GM18858 (cell line): ENCODE measurements at regions not wholly inside any gene's neighbourhood (a gene's known extent, or its start where the extent isn't known, plus 50 kb on each side); places are given as distances from the start of the nearest gene placed in this dataset.

ENCODE experiments used
- ATAC-seq: cut with Tn5 transposase; IDR thresholded peaks from one replicate; pipeline ENCODE4 v1.9.1; 2021; ENCODE audit not compliant: unreplicated experiment

DNA sequence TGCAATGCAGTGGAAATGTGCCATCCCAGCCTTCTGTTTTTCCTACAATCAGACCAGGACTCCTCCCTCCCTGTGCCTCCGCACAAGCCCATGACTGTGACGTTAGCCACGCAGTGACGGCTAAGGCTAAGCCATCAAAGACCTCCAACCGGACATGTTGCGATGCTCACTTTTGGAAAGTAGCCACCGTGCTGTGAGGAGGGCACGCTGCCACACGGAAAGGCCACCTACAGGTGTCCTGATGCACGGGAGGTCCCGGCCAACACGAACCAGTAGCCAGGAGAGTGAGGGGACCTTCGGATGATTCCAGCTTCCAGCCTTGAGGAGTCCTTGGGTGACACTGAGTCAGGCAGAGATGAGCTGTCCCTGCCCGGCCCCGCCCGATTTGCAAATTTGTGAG, 53.9 kb downstream of the FOXL1 start:
- no peak for ATAC-seq

DNA sequence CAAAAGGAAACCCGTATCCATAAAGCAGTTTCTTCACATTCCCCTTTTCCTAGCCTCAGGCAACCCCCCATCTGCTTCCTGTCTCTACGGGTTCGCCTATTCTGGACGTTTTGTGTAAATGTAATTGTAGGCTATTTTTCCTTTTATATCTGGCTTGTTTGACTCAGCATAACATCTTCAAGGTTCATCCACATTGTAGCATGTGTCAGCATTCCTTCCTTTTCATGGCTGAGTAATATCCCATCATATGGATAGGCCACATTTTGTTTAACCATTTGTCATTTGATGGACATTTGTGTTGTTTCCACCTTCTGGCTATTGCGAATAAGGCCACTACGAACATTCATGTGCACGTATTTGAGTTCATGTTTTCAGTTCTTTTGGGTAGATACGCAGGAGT, 54.6 kb downstream of the FOXL1 start:
- ATAC-seq = no peak

DNA sequence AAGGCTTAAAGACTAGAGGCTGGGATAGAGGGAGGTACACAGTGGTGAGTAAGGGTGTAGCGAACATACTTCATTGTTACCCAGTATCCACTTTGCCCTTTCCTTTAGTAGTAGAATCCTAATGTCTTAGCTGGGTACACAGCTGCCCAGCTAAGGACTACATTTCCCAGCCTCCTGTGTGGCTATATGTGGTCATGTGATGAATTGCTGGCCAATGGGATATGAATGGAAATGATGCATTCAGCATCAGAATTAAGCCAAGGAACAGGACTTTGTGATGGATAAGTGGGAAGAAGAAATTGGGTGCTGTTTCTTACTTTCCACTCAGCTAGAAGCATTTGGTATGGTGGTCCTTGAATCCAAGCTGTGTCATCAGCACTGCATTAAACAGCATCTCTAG, 55.9 kb downstream of the FOXL1 start:
- ATAC-seq = no peak

DNA sequence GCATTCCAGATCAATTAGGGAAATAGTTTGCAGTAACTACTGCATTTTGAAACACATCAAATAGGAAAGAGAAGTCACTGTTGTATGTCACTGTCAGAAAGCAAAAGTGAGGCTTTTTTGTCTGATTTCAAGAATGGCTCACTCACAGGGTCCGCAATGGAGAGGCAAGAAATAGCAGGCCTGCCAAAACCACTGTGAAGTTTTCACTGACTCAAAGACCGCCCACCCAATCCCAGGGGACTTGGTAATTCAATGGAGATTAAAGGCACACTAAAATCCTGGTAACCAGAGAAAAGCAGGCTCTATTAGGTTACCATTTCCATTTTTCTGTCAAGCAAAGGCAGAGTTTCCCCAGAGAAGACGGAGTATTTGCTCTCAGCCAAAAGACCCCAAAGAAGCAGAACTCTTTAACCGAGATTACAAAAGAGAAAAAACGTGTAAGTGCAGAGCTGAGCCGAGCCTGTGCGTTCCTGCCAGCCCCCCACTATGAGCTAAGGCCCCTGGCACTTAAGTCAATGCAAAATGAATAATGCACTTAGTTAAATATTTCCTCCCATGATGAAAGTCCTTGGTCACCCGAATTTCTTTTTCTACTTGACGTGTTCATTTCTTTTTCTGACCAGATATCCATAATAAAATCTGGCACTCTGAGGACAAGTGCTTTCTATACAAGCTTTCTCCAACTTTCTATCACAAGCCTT, 57.0 kb downstream of the FOXL1 start:
- ATAC-seq = no peak

DNA sequence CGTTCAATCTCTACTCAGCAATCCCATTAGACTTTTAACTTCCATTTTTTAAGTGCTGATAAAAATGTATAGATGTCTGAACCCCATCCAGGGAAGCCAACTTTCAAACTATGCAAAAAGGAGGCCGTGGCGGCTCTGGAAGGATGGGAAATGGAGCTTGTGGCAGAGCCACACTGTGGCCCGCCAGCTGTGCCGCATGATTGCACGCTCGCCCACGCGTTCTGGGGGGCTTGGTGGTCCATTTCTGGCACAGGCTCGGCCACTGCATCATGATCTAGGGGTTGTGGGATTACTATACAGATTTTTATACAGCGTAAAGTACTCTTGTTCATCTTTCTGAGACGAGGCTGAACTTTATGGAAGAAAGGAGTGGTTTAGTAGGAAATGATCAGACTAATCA, 57.6 kb downstream of the FOXL1 start:
- ATAC-seq = no peak

DNA sequence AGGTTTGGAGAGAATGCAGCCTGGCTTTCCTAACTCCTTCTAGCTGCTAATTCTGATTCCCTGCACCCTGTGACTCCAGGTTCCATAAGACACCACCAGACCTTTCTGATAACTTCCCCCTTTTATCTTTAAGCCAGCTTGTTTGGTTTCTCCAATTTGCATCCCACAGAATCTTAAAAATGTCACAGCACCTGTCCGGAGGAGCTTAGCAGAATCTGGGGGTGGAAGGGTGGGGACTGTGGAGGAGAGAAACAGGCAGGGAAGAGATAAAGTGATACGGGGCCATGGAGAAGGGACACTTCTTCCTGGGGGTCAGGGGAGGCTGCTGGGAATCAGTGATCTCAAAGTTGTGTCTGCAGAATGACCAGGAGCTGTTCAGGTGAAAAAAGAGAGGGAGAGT, 59.4 kb downstream of the FOXL1 start:
- no peak for ATAC-seq

DNA sequence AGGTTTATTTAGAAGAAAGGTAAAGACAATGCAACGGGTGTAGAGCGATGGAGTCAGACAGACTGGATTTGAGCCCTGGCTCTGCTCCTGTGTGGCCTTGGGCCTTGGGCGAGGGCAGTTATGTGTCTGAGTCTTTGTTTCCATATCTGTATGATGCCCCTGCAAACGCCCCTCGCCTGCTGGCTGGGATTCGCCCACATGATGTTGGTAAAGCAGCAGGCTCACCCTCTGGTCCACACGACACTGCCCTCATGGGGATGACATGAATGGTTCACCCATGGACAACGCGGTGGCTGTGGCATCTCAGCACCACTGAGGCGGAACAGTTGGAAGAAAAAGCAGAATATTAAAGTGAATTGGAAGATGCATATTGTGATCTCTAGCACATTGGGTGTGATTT, 60.3 kb downstream of the FOXL1 start:
- no peak for ATAC-seq

DNA sequence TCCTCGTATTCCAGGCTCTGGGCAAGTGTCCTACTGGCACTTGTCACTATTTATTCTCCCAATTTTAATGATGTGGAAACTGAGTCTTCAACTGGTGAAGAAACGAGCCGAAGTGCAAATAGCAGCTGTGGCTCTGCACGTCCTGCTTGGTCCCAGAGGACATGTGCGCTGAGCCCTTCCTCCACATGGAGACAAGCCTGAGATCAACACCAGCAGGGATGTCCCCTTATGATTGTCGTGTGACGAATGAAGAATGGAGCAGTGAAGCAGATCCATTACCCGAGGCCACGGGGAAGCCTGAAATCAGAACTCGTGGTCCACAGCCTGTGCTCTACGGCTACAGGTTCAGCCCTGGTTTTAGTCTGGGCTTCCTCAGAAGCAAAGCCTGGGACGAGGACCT, 61.0 kb downstream of the FOXL1 start:
- no peak for ATAC-seq

DNA sequence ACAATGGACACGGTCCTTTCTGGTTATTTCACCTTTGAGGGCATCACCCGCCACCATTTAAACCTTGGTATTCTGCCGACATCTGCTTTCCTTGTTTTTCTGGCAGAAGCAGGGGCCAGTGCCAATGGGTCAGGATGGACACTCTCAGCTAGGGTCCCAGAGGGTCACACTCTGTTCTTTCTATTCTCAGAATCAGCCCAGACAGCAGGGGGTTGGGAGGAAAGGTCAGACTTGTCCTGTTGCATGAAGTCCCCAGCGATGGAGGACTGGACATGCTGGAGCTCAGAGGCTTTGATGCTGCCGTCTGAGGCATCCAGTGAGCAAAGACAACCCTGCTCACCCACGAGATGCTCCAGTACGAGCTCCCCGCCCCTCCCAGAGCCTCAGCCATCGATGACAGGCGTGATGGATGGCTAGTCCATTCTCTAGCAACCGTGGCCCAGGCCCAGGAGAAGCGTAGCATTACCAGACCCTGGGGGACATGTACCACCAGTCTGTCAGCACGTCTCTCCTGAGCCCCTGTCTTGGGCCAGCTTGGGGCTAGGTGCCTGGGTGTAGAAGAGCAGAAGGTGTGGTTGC, 62.0 kb downstream of the FOXL1 start:
- ATAC-seq = no peak

DNA sequence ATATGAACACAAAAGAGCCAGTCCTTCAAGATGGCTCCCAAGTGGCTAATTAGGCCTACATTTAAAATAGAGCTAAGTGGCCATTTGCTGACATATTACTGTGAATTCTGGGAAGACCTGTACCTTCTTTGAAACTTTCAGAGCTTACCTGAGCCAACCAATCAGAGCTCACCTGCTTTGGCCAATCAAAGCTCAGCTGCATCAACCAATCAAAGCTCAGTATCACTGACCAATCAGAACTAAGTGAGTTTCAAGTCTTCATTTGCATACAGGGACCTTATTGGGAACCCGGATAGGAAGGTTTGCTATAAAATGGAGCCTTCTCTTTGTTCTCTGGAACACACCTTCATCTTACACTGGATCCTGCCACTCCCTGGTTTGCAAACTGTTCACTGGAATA, 63.7 kb downstream of the FOXL1 start:
- ATAC-seq = no peak

DNA sequence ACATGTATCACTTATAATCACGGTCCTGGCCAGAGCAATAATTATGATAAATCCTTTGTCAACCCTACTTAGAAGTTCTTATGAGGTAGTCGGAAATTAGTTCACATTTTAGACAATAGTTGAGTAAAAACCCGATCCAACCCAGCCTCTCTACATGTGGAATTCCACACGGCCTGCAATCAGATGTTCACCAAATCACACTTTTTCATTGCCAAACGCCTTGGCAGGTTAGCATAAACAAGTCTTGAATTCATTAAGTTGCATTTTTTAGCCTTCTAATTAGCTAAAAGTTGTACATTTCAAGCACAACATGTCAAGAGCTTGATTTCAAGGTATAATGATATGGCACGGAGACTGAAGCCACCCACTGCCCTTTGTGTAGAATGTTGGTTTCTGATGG, 65.3 kb downstream of the FOXL1 start:
- ATAC-seq = no peak

DNA sequence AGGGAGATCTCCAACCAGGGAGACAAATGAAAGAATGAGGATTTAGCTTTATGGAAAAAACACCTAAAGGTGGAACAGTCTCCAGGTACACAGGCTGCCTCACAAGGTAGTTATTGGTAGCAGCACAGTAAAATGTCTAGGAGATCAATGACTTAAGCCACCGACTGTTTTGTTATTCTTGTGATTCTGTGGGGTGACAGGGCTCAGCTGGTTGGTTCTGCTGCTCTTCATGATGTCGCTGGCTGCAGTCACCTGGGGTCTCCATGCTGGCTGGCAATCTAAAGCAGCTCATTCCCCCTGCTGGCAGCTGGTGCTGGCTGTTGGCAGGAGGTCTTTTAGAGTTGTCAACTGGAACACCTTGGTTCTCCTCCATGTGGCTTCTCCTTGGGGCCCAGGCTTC, 69.2 kb downstream of the FOXL1 start:
- no peak for ATAC-seq

DNA sequence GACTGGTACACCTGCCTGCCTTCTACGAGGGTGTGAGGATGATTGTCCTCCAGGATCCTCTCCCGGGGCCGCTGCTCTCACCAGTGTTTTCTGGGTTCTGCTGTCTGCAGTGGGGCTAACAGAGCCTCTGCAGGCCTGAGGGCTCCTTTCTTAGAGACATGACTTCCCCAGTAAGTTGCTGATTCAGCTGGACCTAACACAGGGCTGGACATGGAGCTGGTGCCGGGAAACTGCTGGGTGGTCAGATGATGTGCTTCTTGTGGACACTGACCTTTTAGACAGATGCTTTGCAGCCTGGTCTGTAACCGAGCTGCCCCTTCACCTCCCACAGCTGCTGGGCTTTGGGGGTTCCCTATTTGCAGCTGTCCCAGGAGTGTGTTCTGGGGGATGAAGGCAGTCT, 71.5 kb downstream of the FOXL1 start:
- no peak for ATAC-seq

DNA sequence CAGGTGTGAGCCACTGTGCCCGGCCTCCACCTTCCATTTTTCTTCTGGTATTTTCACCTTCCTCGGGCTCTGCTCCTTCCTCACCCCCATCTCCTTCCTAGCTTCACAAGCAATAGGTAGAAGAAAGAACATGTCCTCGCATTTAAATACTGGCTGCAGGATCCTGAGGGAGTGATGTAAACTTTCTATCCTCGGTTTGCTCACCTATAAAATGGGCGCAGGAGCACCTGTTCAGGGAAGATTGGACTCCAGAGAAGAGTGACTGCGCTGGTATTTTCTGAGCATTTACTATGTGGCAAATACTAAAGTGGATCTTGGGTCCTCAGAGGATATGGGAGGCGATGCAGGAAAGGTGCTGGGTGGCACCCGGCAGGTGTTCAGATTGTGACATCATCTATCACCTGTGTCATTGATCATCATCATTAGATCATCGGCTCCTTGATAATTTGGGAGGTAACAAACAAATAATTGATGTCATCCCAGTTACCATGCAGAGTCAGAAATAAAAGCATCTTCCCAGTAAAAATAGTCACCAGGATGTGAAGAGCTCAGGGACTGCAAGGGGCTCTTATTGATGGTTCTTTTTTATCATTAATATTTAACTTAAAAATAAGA, 72.8 kb downstream of the FOXL1 start:
- no peak for ATAC-seq

DNA sequence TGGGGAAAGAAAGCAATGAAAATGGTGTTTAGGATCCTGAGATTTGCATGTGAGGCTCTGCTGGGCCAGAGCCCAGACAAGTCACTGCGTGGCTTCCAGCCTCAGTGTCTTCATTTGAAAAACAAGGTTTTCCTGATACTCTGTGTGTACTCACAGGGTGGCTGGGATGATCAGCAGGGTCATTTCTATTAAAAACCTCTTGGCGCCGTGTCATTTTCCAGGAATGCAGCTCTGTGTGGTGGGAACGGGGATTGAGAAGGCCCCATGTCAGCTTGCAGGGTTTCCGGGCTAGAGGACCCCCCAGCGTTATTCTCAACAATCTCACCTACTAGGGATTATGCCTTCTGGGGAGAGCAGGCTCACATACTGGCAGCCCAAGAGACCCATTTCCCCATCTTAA, 73.5 kb downstream of the FOXL1 start:
- no peak for ATAC-seq

DNA sequence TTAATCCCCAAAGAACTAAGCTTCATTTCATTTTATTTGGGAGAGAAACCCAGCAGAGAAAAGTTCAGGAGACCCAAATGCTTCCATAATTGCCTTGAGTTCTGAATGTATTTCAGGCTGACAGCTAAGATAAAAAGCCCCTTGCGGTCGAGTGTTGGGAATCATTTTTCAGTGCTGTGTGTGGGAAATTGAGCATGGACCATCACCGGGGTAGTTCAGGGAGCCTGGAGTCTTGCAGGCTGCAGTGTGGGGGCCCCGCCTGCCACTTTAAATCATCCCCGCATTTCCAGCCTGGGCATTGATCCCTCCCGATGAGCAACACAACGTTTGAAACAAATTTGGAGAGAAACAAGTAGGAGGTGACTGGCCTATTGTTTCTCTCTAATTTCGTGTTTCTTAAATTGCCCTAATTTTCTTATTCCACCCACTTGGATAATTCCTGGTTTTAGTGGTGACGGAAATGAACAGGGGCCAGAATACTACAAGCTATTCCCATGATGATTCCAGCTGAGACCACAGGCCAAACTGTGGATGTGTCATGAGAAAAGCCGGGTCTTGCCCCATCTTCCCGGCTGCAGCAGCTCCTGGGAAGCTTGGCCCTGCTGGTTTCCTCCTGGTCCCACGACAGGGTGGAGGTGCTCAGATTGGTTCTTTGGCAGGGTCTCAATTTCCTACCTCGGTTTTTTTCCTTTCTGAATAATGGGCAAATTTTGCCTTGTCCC, 75.1 kb downstream of the FOXL1 start:
- ATAC-seq = no peak

DNA sequence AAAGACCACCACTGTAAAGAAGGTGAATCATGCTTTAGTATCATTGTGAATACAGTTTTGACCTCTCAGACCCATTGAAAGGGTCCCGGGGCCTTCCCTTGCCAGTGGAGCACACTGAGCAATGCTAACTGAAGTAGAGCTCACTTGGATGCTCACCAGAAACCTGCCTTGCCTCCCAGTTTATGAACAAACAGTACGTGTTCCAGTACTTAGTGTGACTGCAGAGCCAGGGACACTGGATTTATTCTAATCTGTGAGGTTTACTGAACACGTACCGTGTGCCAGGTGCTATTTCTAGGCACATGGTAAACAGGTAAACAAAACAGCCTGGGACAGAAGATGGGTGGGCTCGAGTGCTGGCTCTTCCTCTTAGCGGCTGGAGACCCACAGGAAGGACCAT, 79.6 kb downstream of the FOXL1 start:
- ATAC-seq = no peak

DNA sequence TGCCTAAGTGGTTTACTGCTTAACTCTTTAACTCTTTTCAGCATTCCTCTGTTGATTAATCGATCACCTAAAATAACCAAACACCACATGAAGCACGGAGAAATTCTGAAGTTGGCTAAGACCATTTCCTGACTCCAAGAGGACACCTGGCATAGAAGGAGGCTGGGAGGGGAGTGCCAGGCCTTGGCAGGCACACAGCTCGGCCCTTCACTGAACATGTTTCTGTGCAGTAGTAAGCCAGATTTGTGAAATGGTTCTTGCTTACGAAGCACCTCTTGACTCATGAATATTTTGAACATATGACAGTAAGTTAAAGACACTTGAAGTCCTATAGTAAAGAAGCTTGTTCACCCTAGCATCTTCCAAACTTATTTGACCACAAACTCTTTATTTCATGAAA, 82.3 kb downstream of the FOXL1 start:
- ATAC-seq = no peak

DNA sequence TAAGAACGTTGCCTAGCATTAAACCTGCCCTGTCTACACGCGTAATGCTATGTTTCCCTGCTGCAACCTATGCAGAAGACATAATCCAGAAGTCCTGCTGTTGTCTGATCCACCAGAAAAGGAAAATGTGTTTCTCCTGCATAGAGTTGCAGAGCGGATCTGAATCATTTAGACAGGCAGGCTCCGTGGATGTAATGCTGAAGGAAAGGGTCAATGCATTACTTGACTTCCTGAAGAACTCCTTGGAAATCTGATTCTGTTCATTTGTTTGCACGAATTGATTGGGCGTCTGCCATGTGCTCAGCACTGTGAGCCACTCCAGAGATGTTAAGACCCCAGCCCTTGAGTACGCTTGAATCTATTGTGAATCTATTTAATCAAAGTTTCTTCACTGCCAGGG, 83.4 kb downstream of the FOXL1 start:
- ATAC-seq = no peak

DNA sequence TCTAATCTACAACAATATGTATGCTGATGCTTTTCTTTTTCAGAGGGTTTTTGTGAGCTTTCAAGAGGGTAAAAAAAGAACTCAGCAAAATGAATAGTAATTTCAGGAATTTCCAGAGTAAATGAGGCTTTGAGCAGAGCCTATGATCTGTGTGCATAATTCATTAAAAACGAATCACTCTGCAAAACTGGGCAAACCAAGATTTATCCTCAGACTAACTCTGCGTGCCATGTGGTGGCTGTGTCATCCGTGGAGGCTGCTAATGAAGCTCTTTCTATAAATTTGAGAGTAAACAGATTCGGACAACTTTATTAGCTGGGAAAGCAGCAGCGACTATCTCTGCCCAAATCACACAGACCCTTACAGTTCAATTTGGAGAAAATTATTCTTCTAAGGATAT, 83.8 kb downstream of the FOXL1 start:
- no peak for ATAC-seq

DNA sequence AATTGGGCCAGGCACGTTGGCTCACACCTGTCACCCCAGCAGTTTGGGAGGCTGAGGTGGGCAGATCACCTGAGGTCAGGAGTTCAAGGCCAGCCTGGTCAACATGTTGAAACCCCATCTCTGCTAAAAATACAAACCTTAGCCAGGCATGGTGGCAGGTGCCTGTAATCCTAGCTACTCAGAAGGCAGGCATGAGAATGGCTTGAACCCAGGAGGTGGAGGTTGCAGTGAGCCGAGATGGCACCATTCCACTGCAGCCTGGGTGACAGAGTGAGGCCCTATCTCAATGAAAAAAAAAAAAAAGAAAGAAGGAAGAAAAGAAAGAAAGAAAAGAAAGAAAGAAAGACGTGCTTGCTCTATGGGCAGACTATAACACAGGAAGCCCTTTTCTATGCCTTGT, 84.4 kb downstream of the FOXL1 start:
- ATAC-seq = no peak
